Activated CD8-positive, alpha-beta memory T cell treated with anti-CD3 and anti-CD28 coated beads for 48 hours (primary cell): ENCODE measurements at regions not wholly inside any gene's neighbourhood (a gene's known extent, or its start where the extent isn't known, plus 50 kb on each side); places are given as distances from the start of the nearest gene placed in this dataset.

ENCODE experiments used
- DNase-seq, 3 experiments: peaks; one replicate each; pipeline ENCODE4 v3.0.0-alpha.2; 2020; ENCODE audit warnings: low read depth in 2 of 3, low spot score in 2 of 3

DNA sequence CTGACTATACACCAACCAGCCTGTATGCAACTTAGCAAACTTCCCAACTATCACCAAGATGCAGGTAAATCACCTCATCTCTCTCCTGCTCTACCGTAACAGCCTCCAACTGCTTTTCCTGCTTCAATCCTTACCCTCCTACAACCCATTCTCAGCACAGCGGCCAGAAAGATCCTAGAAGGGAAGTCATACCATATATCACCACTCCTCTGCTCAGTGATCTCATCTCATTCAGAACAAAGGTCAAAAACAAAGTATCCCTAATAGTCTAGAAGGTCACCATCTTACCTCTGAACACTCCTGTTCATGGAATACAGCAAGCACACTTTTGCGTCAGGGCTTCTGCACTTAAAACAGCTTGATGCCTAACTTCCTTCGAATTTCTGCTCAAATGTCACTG lies 62.2 kb upstream of the RNF38 start:
- DNase-seq, result no peak

DNA sequence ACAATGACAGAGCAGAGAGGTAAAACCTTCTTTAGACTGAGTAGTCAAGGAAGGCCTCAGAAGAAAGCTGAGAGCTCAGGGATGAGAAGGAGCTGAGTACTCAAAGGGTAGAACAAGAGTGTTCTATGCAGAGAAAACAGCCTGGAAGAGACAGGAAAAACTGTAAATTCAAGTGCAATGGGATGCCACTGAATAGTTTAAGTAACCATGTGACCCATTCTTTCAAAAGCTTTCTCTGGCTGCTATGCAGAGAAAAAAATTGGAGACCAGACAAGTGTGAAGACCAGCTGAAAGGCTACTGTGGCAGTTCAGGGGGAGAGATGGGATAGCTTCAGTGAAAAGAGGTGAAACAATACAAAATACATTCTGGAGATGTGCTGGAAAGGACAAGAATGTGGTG lies 61.3 kb upstream of the RNF38 start:
- no peak for DNase-seq

DNA sequence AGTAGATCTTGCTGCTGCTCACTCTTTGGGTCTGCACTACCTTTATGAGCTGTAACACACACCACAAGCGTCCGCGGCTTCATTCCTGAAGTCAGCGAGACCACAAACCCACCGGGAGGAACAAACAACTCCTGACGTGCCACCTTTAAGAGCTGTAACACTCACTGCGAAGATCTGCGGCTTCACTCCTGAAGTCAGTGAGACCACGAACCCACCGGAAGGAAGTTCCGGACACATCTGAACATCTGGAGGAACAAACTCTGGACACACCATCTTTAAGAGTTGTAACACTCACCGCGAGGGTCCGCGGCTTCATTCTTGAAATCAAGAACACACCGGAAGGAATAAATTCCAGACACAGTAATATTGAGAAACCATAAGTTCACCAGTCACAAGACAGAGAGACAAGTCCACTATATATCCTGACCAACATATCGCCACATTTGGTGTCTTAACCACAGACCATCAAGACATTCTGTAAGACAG lies 58.4 kb upstream of the RNF38 start:
- DNase-seq, result peak; percentile 18 to 66 (median 60)

DNA sequence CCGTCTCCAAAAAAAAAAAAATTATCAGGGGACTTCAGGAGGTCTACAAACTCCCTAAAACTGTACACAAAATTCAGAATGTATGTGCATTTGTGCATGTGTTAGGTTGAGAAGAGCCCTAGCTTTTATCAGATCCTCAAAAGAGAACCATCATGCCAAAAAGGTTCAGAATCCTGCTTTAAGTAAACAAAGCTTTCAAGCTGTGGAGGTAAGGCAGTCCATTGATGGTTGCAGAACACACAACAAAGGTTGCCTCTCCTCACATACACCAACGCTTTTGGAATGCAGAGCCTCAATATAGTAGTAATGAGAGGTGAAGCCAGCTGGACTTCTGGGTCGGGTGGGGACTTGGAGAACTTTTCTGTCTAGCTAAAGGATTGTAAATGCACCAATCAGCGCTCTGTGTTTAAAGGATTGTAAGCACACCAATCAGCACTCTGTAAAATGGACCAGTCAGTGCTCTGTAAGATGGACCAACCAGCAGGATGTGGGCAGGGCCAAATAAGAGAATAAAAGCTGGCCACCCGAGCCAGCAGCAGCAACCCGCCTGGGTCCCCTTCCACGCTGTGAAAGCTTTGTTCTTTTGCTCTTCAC lies 57.9 kb upstream of the RNF38 start:
- no peak for DNase-seq

DNA sequence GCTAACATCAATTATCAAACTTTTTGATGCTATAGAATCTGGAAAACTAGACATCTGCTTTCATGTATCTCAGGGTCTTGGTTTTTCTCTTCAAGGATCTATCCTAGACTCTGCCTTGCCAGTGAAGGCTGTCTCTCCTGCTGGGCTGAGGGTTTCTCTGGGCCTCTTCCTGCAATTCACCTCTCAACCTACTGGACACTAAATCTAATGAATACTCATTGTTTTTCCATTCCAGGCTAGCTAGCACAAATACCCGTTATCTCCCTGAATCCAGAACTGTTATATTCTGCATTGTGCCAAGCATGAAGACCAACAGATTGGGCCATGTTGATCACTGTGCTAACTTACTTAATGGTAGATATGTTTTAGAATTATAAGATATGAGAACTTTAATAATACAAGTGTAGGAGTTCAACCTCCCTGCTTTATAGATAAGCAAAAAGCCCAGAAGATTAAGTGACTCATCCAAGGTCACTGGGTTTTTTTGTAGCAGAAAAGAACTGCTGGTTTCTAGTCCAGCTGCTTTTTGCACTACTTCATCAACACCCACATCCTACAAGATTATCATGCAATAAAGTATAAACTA lies 56.5 kb upstream of the RNF38 start:
- DNase-seq, result no peak

DNA sequence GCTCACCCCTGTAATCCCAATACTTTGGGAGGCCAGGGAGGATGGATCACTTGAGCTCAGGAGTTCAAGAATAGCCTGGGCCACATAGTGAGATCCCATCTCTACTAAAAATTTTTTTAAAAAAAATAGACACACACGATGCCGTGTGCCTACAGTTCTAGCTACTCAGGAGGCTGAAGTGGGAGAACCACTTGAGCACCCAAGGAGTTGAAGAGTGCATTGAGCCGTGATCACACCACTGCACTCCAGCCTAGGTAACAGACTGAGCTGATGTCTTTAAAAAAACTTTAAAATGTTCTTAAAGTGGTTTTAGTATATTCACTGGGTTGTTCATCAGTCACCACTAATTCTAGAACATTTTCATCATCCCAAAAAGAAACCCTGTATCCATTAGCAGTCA lies 51.9 kb upstream of the RNF38 start:
- DNase-seq, result no peak

DNA sequence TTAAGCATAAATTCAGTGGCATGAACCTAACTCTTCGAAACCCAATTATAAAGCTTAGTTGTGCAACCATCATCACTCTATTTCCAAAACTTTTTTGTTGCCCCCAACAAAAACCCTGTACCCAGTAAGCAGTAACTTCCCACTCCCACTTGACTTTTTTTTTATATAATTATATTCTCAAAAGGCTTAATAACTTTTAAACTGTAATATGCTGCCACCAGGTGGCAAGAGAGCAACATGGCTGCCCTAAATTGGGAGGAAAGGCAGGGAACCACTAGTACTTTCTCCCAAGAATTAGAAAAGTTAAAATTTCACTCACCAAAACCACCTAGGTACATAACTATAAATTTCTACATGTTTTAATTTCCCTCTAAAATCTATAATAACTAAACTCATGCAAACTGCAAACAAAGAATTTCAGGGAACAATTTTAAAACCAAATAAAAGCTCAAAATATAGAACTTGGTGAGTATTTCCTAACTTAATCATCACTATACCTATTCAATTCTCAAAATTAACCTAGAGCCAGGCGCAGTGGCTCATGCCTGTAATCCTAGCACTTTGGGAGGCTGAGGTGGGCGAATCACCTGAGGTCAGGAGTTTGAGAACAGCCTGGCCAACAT lies 50.2 kb upstream of the RNF38 start:
- no peak for DNase-seq
